OCI-LY1 (cell line): ENCODE measurements at regions not wholly inside any gene's neighbourhood (a gene's known extent, or its start where the extent isn't known, plus 50 kb on each side); places are given as distances from the start of the nearest gene placed in this dataset.

Experiments
- H2AFZ ChIP-seq: fragments of 200-600 bp; sonication (generic), shearing (Covaris generic); 2 replicates; pipeline ENCODE4 v1.6.0; 2014; ENCODE audit warnings: antibody characterized with exemption, mild to moderate bottlenecking, low read length
- H3F3A ChIP-seq: fragments of 200-600 bp; sonication (generic), shearing (Covaris generic); 2 replicates; pipeline ENCODE4 v1.6.0; 2014; ENCODE audit warnings: mild to moderate bottlenecking, antibody characterized with exemption, low read length, moderate library complexity; ENCODE audit not compliant: insufficient read depth
- H3K27ac ChIP-seq: fragments of 200-600 bp; sonication (generic); 2 replicates; pipeline ENCODE4 v1.5.1; 2014; ENCODE audit warnings: low read length, mixed run types, mild to moderate bottlenecking, low read depth; ENCODE audit not compliant: poor library complexity, severe bottlenecking
- H3K27me3 ChIP-seq: fragments of 200-600 bp; sonication (generic); 2 replicates; pipeline ENCODE4 v1.6.0; 2014; ENCODE audit warnings: antibody characterized with exemption, mild to moderate bottlenecking, low read length, moderate library complexity; ENCODE audit not compliant: insufficient read depth
- H3K36me3 ChIP-seq: fragments of 200-600 bp; sonication (generic); 2 replicates; pipeline ENCODE4 v1.6.1; 2014; ENCODE audit warnings: mild to moderate bottlenecking, antibody characterized with exemption, low read length, moderate library complexity, mixed read lengths; ENCODE audit not compliant: insufficient read depth
- H3K4me1 ChIP-seq: fragments of 200-600 bp; sonication (generic); 2 replicates; pipeline ENCODE4 v1.5.1; 2014; ENCODE audit warnings: mild to moderate bottlenecking, low read length, moderate library complexity; ENCODE audit not compliant: insufficient read depth, severe bottlenecking
- H3K4me2 ChIP-seq: fragments of 200-600 bp; sonication (generic), shearing (Covaris generic); 2 replicates; pipeline ENCODE4 v1.6.1; 2014; ENCODE audit warnings: low read length
- H3K4me3 ChIP-seq: fragments of 200-600 bp; sonication (generic); 2 replicates; pipeline ENCODE4 v1.5.1; 2014; ENCODE audit warnings: low read length, low read depth, mild to moderate bottlenecking, mixed read lengths; ENCODE audit not compliant: poor library complexity, severe bottlenecking
- H3K79me2 ChIP-seq: fragments of 200-600 bp; shearing (Covaris generic); 2 replicates; pipeline ENCODE4 v1.6.1; 2016; ENCODE audit warnings: mixed run types, low read length, mixed read lengths; ENCODE audit not compliant: insufficient read depth
- H3K9ac ChIP-seq: fragments of 200-600 bp; sonication (generic), shearing (Covaris generic); 2 replicates; pipeline ENCODE4 v1.6.1; 2014; ENCODE audit warnings: mild to moderate bottlenecking, low read length, mixed read lengths
- H3K9me2 ChIP-seq: fragments of 200-600 bp; sonication (generic), shearing (Covaris generic); 2 replicates; pipeline ENCODE4 v1.6.1; 2014; ENCODE audit warnings: low read depth, mild to moderate bottlenecking, low read length, mixed read lengths
- H3K9me3 ChIP-seq: fragments of 200-600 bp; shearing (Covaris generic); 2 replicates; pipeline ENCODE4 v1.6.1; 2014; ENCODE audit warnings: low read length, mixed read lengths
- H4K20me1 ChIP-seq: fragments of 200-600 bp; sonication (generic), shearing (Covaris generic); 2 replicates; pipeline ENCODE4 v1.6.0; 2016; ENCODE audit warnings: mild to moderate bottlenecking, low read length; ENCODE audit not compliant: insufficient read depth
- EZH2 ChIP-seq: fragments of 200-600 bp; sonication (generic), shearing (Covaris generic); IDR thresholded peaks from 2 replicates; pipeline ENCODE4 v1.8.0; 2017; ENCODE audit warnings: borderline replicate concordance, mixed run types, mild to moderate bottlenecking, antibody characterized with exemption, low read length, moderate library complexity, mixed read lengths
- TF ChIP-seq, protein P1 (sequence below): fragments of 200-600 bp; sonication (generic), shearing (Covaris generic); IDR thresholded peaks from 2 replicates; pipeline ENCODE4 v1.5.1; 2017; ENCODE audit warnings: mild to moderate bottlenecking, antibody characterized with exemption, low read length, moderate library complexity, mixed read lengths

- no peaks in the 10 kb centered on the region for H3F3A ChIP-seq
- TF ChIP-seq EZH2 = no peak
- TF ChIP-seq, protein P1, sequence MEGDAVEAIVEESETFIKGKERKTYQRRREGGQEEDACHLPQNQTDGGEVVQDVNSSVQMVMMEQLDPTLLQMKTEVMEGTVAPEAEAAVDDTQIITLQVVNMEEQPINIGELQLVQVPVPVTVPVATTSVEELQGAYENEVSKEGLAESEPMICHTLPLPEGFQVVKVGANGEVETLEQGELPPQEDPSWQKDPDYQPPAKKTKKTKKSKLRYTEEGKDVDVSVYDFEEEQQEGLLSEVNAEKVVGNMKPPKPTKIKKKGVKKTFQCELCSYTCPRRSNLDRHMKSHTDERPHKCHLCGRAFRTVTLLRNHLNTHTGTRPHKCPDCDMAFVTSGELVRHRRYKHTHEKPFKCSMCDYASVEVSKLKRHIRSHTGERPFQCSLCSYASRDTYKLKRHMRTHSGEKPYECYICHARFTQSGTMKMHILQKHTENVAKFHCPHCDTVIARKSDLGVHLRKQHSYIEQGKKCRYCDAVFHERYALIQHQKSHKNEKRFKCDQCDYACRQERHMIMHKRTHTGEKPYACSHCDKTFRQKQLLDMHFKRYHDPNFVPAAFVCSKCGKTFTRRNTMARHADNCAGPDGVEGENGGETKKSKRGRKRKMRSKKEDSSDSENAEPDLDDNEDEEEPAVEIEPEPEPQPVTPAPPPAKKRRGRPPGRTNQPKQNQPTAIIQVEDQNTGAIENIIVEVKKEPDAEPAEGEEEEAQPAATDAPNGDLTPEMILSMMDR = no peak
- no peak overlapping the region for H3K4me3 ChIP-seq
- no peak overlapping the region for H3K9ac ChIP-seq
- H2AFZ ChIP-seq = no peak overlapping the region
- H3K79me2 ChIP-seq = no peaks in the 10 kb centered on the region
- no peak overlapping the region for H3K27ac ChIP-seq
- no peaks in the 10 kb centered on the region for H3K4me1 ChIP-seq
- H3K4me2 ChIP-seq = no peak overlapping the region
- no peaks in the 10 kb centered on the region for H3K36me3 ChIP-seq
- no peaks in the 10 kb centered on the region for H4K20me1 ChIP-seq
- no peaks in the 10 kb centered on the region; the same call in 1 of the 2 replicates for H3K9me2 ChIP-seq
- H3K9me3 ChIP-seq = no peaks in the 10 kb centered on the region
- H3K27me3 ChIP-seq = no peaks in the 10 kb centered on the region
These were observed 368.1 kb upstream of the MAD2L1 start for GRCh38 chr4:120434756-120435155.

- Histone ChIP-seq H4K20me1 (no peaks in the 10 kb centered on the region), H3K4me1 (no peaks in the 10 kb centered on the region)
These were observed 365.7 kb upstream of the MAD2L1 start for GRCh38 chr4:120432301-120432860.

GRCh38 chr4:120431180-120431579, 364.5 kb upstream of the MAD2L1 start:
- Histone ChIP-seq H3K9ac (no peak overlapping the region), H3K36me3 (no peaks in the 10 kb centered on the region), H3K4me2 (no peak overlapping the region), H3F3A (no peaks in the 10 kb centered on the region), H3K4me3 (no peak overlapping the region), H2AFZ (no peak overlapping the region), H3K79me2 (no peaks in the 10 kb centered on the region), H3K27ac (no peak overlapping the region), H3K4me1 (no peaks in the 10 kb centered on the region), H3K9me3 (no peaks in the 10 kb centered on the region), H3K9me2 (no peaks in the 10 kb centered on the region), H4K20me1 (no peaks in the 10 kb centered on the region), H3K27me3 (no peaks in the 10 kb centered on the region)
- TF ChIP-seq EZH2 = no peak
- TF ChIP-seq, protein P1 = no peak

More at GRCh38 chr4:120432301-120432860, 365.7 kb upstream of the MAD2L1 start:
- Histone ChIP-seq H2AFZ (no peak overlapping the region), H3K9me2 (no peaks in the 10 kb centered on the region), H3F3A (no peaks in the 10 kb centered on the region), H3K4me2 (no peak overlapping the region), H3K36me3 (no peaks in the 10 kb centered on the region), H3K27me3 (no peaks in the 10 kb centered on the region), H3K4me3 (no peak overlapping the region), H3K9ac (no peak overlapping the region), H3K79me2 (no peaks in the 10 kb centered on the region), H3K27ac (no peak overlapping the region), H3K9me3 (no peaks in the 10 kb centered on the region)
- TF ChIP-seq, protein P1 = no peak
- no peak for TF ChIP-seq EZH2
